IMR-90 (cell line): ENCODE measurements at regions not wholly inside any gene's neighbourhood (a gene's known extent, or its start where the extent isn't known, plus 50 kb on each side); places are given as distances from the start of the nearest gene placed in this dataset.

Experiments used
- ATAC-seq: fragments of 200-7000 bp; cut with Tn5 transposase; 2 replicates; pipeline ENCODE4 v1.9.1; 2020; ENCODE audit warnings: low read depth, mild to moderate bottlenecking, moderate library complexity
- BruUV-seq: library from RNA; stranded (reverse); fragments of 400-500 nt; replicated peaks from 2 replicates; lab custom pipeline; 2021; lab: Mats Ljungman, UMichigan
- CTCF ChIA-PET: fragments of 300-600 bp; formaldehyde crosslinking; extraction: SDS; loops from one replicate; lab custom pipeline; 2021; ENCODE audit warnings: antibody characterized with exemption; lab: Yijun Ruan, JAX
- POLR2A ChIA-PET: fragments of 300-600 bp; sonication (Branson Sonifier 250); formaldehyde crosslinking; loops from one replicate; lab custom pipeline; 2022; ENCODE audit warnings: antibody characterized with exemption; ENCODE audit not compliant: unreplicated experiment; lab: Charles Lee
- DNase-seq: peaks from one replicate; pipeline ENCODE4 v3.0.0; 2013
- H2AFZ ChIP-seq: replicated peaks from 2 replicates; pipeline ENCODE3; 2013; ENCODE audit warnings: low read length, mild to moderate bottlenecking; ENCODE audit not compliant: poor library complexity
- H2AK5ac ChIP-seq: 2 replicates; pipeline ENCODE4 v1.6.1; 2013; ENCODE audit warnings: low read depth, low read length, inconsistent platforms
- H2AK9ac ChIP-seq: replicated peaks from 2 replicates; pipeline ENCODE3; 2013; ENCODE audit warnings: mild to moderate bottlenecking, low read depth, low read length, moderate library complexity; ENCODE audit not compliant: poor library complexity
- H2BK120ac ChIP-seq: 2 replicates; pipeline ENCODE4 v1.6.1; 2013; ENCODE audit warnings: low read depth, low read length, inconsistent platforms
- H2BK15ac ChIP-seq: 3 replicates; pipeline ENCODE4 v1.6.1; 2013; ENCODE audit warnings: low read depth, low read length, inconsistent platforms
- H2BK20ac ChIP-seq: 2 replicates; pipeline ENCODE4 v1.6.1; 2013; ENCODE audit warnings: low read depth, mild to moderate bottlenecking, inconsistent platforms, low read length, moderate library complexity
- H2BK5ac ChIP-seq: 2 replicates; pipeline ENCODE4 v1.6.1; 2013; ENCODE audit warnings: mild to moderate bottlenecking, low read depth, low read length, inconsistent platforms; ENCODE audit not compliant: poor library complexity, severe bottlenecking
- H3K14ac ChIP-seq: replicated peaks from 2 replicates; pipeline ENCODE4 v1.6.1; 2013; ENCODE audit warnings: low read depth, low read length, inconsistent platforms
- H3K18ac ChIP-seq: 2 replicates; pipeline ENCODE4 v1.6.1; 2013; ENCODE audit warnings: low read depth, low read length, control low read depth
- H3K23ac ChIP-seq: 2 replicates; pipeline ENCODE4 v1.6.1; 2013; ENCODE audit warnings: low read depth, low read length, inconsistent platforms
- H3K27ac ChIP-seq: 2 replicates; pipeline ENCODE4 v1.5.1; 2013; ENCODE audit warnings: mild to moderate bottlenecking, control low read depth, low read length; ENCODE audit not compliant: insufficient read depth
- H3K27me3 ChIP-seq: 2 replicates; pipeline ENCODE4 v1.6.1; 2013; ENCODE audit warnings: low read length; ENCODE audit not compliant: control insufficient read depth, insufficient read depth
- H3K36me3 ChIP-seq: 2 replicates; pipeline ENCODE4 v1.6.1; 2013; ENCODE audit warnings: low read length, mixed read lengths; ENCODE audit not compliant: control insufficient read depth, insufficient read depth
- H3K4ac ChIP-seq: 2 replicates; pipeline ENCODE4 v1.6.1; 2013; ENCODE audit warnings: low read depth, low read length, inconsistent platforms
- H3K4me1 ChIP-seq: 2 replicates; pipeline ENCODE4 v1.6.1; 2013; ENCODE audit warnings: low read length, mixed read lengths; ENCODE audit not compliant: control insufficient read depth, insufficient read depth
- H3K4me2 ChIP-seq: 2 replicates; pipeline ENCODE4 v1.6.1; 2013; ENCODE audit warnings: low read depth, mild to moderate bottlenecking, control low read depth, low read length, moderate library complexity
- H3K4me3 ChIP-seq: 2 replicates; pipeline ENCODE4 v1.5.1; 2013; ENCODE audit warnings: low read depth, mild to moderate bottlenecking, control low read depth, low read length, moderate library complexity; ENCODE audit not compliant: insufficient read depth
- H3K56ac ChIP-seq: 2 replicates; pipeline ENCODE4 v1.6.1; 2013; ENCODE audit warnings: low read length, inconsistent platforms; ENCODE audit not compliant: insufficient read depth; ENCODE audit errors: extremely low read depth
- H3K79me1 ChIP-seq, 2 experiments: 2 replicates each; pipeline ENCODE4 v1.6.1; 2013; ENCODE audit warnings: low read length in 2 of 2, inconsistent platforms in 1 of 2, low read depth in 1 of 2
- H3K9ac ChIP-seq: 2 replicates; pipeline ENCODE4 v1.6.1; 2013; ENCODE audit warnings: low read depth, low read length, control low read depth
- H3K9me1 ChIP-seq: 2 replicates; pipeline ENCODE4 v1.6.1; 2013; ENCODE audit warnings: low read length, inconsistent platforms; ENCODE audit not compliant: insufficient read depth
- H3K9me3 ChIP-seq: 2 replicates; pipeline ENCODE4 v1.6.1; 2013; ENCODE audit warnings: low read length; ENCODE audit not compliant: control insufficient read depth, insufficient read depth
- H4K20me1 ChIP-seq: 2 replicates; pipeline ENCODE4 v1.6.1; 2013; ENCODE audit warnings: low read length, inconsistent platforms; ENCODE audit not compliant: insufficient read depth
- H4K5ac ChIP-seq: 2 replicates; pipeline ENCODE4 v1.6.1; 2013; ENCODE audit warnings: mild to moderate bottlenecking, low read depth, low read length, control low read depth
- H4K8ac ChIP-seq, 2 experiments: 2 replicates each; pipeline ENCODE4 v1.6.1; 2013; ENCODE audit warnings: low read depth in 2 of 2, low read length in 2 of 2, control low read depth in 1 of 2, inconsistent platforms in 1 of 2
- H4K91ac ChIP-seq: 2 replicates; pipeline ENCODE4 v1.6.1; 2013; ENCODE audit warnings: low read depth, low read length, inconsistent platforms; ENCODE audit not compliant: insufficient read depth
- RCOR1 ChIP-seq: IDR thresholded peaks from 2 replicates; pipeline ENCODE4 v1.6.1; 2012; ENCODE audit warnings: mild to moderate bottlenecking, low read length, improper control_type of control experiment; ENCODE audit not compliant: insufficient replicate concordance
- WGBS, 2 experiments: methylation state at CpG; one replicate each; pipeline versions ENCODE4 v1.1.5 to v1.1.7; 2013; ENCODE audit warnings: missing lambda C conversion rate in 2 of 2; ENCODE audit not compliant: insufficient read length in 1 of 2; ENCODE audit errors: extremely low coverage in 2 of 2; 5-methylcytosine and 5-hydroxymethylcytosine counted together
- dilution Hi-C: fragments of 300-500 bp; cut with HindIII; formaldehyde crosslinking; loops from one replicate; pipeline ENCODE4 v1.14.3; 2018; ENCODE audit warnings: low sequenced_read_pairs; ENCODE audit not compliant: unreplicated experiment
- in situ Hi-C: fragments of 300-500 bp; cut with MboI; formaldehyde crosslinking; loops from 3 replicates; pipeline ENCODE4 v1.14.3; 2019; ENCODE audit warnings: low sequenced_read_pairs, inconsistent platforms, mixed read lengths
- intact Hi-C: fragments of 100-400 bp; cut with micrococcal nuclease; formaldehyde crosslinking; loops from 2 replicates; pipeline ENCODE4 v1.10.0; 2022

DNA sequence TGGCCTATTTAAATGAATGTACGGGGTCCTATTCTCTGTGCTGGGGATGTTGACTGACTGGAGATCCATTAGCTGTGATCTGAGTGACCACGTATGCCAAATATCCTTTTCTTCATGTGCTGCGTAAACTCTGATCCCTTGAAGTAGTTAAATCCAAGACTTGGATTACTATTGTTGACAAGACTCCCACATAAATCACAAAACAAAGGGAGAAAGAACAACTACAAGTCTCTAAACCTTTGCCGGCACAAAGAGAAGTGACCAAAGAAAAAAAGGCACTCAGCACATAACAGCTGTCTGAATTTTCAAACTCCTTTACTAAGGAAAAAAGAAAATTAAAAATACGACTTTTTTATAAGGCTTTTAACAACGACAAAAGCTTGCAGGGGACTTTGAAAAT, 559.9 kb upstream of the CDH8 start:
- no peak for TF ChIP-seq RCOR1
- intact Hi-C loops, result no loop called here
- ChIA-PET POLR2A (no interaction called here), CTCF (no interaction called here)
- no peak overlapping the region for H4K8ac ChIP-seq
- H2BK120ac ChIP-seq, result no peak overlapping the region
- H4K91ac ChIP-seq, result no peak overlapping the region
- H2AK5ac ChIP-seq, result no peak overlapping the region
- H2BK15ac ChIP-seq, result no peak overlapping the region
- in situ Hi-C loops, result no loop called here
- H3K79me1 ChIP-seq, result no peaks in the 10 kb centered on the region
- BruUV-seq, result no TSS peak
- no peak overlapping the region for H2BK20ac ChIP-seq
- H4K20me1 ChIP-seq, result no peaks in the 10 kb centered on the region
- no peak overlapping the region for H3K23ac ChIP-seq
- dilution Hi-C loops, result no loop called here
- H3K27me3 ChIP-seq, result no peaks in the 10 kb centered on the region
- no peak overlapping the region for H3K27ac ChIP-seq
- H2AFZ ChIP-seq, result no peak overlapping the region
- no peak overlapping the region for H3K4ac ChIP-seq
- no peak overlapping the region for H3K14ac ChIP-seq
- ATAC-seq (no peak), DNase-seq (no peak)
- no CpG with 5 or more reads among the region's 6 CpGs for WGBS, 2 experiments
- no peaks in the 10 kb centered on the region for H3K36me3 ChIP-seq
- H3K56ac ChIP-seq, result no peak overlapping the region
- H3K18ac ChIP-seq, result no peak overlapping the region
- no peak overlapping the region for H2BK5ac ChIP-seq
- no peaks in the 10 kb centered on the region for H3K4me1 ChIP-seq
- H3K9me1 ChIP-seq, result no peaks in the 10 kb centered on the region
- H2AK9ac ChIP-seq, result no peak overlapping the region
- no peak overlapping the region for H3K4me3 ChIP-seq
- no peak overlapping the region for H3K4me2 ChIP-seq
- no peak overlapping the region for H3K9ac ChIP-seq
- no peak overlapping the region for H4K5ac ChIP-seq
- peaks cover 6% of the 10 kb centered on the region for H3K9me3 ChIP-seq
